Fibroblast of villous mesenchyme (primary cell): ENCODE measurements at regions not wholly inside any gene's neighbourhood (a gene's known extent, or its start where the extent isn't known, plus 50 kb on each side); places are given as distances from the start of the nearest gene placed in this dataset.

Source experiments
- DNase-seq: peaks from one replicate; pipeline ENCODE4 v3.0.0-alpha.2; 2010; ENCODE audit warnings: low read depth
- H3K4me3 ChIP-seq: 2 replicates; pipeline ENCODE4 v1.5.1; 2011; ENCODE audit warnings: low read depth, mild to moderate bottlenecking, low read length
- CTCF ChIP-seq: IDR thresholded peaks from 2 replicates; pipeline ENCODE4 v1.5.1; 2012; ENCODE audit warnings: low read depth, mild to moderate bottlenecking, low read length; ENCODE audit not compliant: insufficient read depth

GRCh38 chr4:16993956-16994840 is 95.8 kb upstream of the LDB2 start:
- no peak overlapping the region for H3K4me3 ChIP-seq
- DNase-seq: no peak
- TF ChIP-seq CTCF: no peak

GRCh38 chr4:16992566-16993225 is 94.3 kb upstream of the LDB2 start:
- DNase-seq: no peak
- no peak for TF ChIP-seq CTCF
- no peak overlapping the region for H3K4me3 ChIP-seq

- no peak for TF ChIP-seq CTCF
- H3K4me3 ChIP-seq: no peak overlapping the region
- no peak for DNase-seq
Measured at GRCh38 chr4:16991450-16991849, 93.0 kb upstream of the LDB2 start.

- no peak for DNase-seq
- TF ChIP-seq CTCF: no peak
- no peak overlapping the region for H3K4me3 ChIP-seq
Measured at GRCh38 chr4:16989371-16989770, 90.9 kb upstream of the LDB2 start.

- no peak for TF ChIP-seq CTCF
- H3K4me3 ChIP-seq: no peak overlapping the region
Measured at GRCh38 chr4:16988814-16989213, 90.4 kb upstream of the LDB2 start.

DNA sequence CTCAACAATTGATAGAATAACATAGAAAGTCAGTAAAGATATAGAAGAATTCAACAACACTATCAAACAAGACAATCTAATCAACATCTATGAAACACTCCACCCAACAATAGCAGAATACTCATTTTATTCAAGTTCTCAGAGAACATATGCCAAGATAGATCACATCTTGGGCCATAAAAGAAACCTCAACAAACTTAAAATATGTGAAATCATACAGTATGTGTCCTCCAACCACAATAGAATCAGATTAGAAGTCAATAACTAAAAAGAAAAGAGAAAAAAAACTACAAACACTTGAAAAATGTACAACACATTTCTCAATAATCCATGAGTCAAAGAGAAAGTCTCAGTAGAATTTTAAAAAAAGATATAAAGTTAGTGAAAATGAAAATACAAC is 78.6 kb upstream of the LDB2 start:
- TF ChIP-seq CTCF: no peak
- H3K4me3 ChIP-seq: no peak overlapping the region
- DNase-seq: no peak

More at GRCh38 chr4:16988814-16989213, 90.4 kb upstream of the LDB2 start:
- DNase-seq: no peak
